SU-DHL-6 (cell line): ENCODE measurements at regions not wholly inside any gene's neighbourhood (a gene's known extent, or its start where the extent isn't known, plus 50 kb on each side); places are given as distances from the start of the nearest gene placed in this dataset.

Source experiments
- CTCF ChIP-seq: fragments of 200-600 bp; sonication (generic); IDR thresholded peaks from one replicate; pipeline ENCODE4 v1.5.1; 2017; ENCODE audit warnings: antibody characterized with exemption, mild to moderate bottlenecking, low read length, moderate library complexity; ENCODE audit not compliant: insufficient read depth, poor library complexity, severe bottlenecking
- EZH2phosphoT487 ChIP-seq: fragments of 200-600 bp; sonication (generic), shearing (Covaris generic); conservative IDR thresholded peaks from 2 replicates; pipeline ENCODE4 v1.6.1; 2018; ENCODE audit warnings: mild to moderate bottlenecking, antibody characterized with exemption, low read length, moderate library complexity, mixed read lengths

GRCh38 chr3:162183440-162183839 is 686.8 kb downstream of the OTOL1 start:
- TF ChIP-seq CTCF = no peak
- TF ChIP-seq EZH2phosphoT487 = no peak
